ENCODE measurements at regions not wholly inside any gene's neighbourhood (a gene's known extent, or its start where the extent isn't known, plus 50 kb on each side); places are given as distances from the start of the nearest gene placed in this dataset.
A peak's percentile ranks its signal among the peaks of the same experiment; 100 is the strongest.

GRCh38 chr16:86198206-86199118, 299.5 kb downstream of the IRF8 start:
- DNase-seq (ENCODE audit: low read depth), result no peak

- DNase-seq (ENCODE audit: low read depth), result no peak
Observed at GRCh38 chr16:86199182-86199581, 300.2 kb downstream of the IRF8 start.

- peak; percentile 12 for DNase-seq (ENCODE audit: low read depth)
Observed at GRCh38 chr16:86199871-86200695, 301.1 kb downstream of the IRF8 start.

- no peak for DNase-seq (ENCODE audit: low read depth)
Observed at GRCh38 chr16:86200722-86201121, 301.8 kb downstream of the IRF8 start.

GRCh38 chr16:86201746-86202145, 302.8 kb downstream of the IRF8 start:
- DNase-seq (ENCODE audit: low read depth), result no peak

GRCh38 chr16:86202267-86202666, 303.3 kb downstream of the IRF8 start:
- no peak for DNase-seq (ENCODE audit: low read depth)

GRCh38 chr16:86202760-86203426, 303.9 kb downstream of the IRF8 start:
- DNase-seq (ENCODE audit: low read depth), result no peak

- DNase-seq (ENCODE audit: low read depth), result no peak
Observed at GRCh38 chr16:86203557-86204275, 304.8 kb downstream of the IRF8 start.

GRCh38 chr16:86205521-86206245, 304.6 kb upstream of the FOXF1 start:
- no peak for DNase-seq (ENCODE audit: low read depth)

- DNase-seq (ENCODE audit: low read depth), result no peak
Observed at GRCh38 chr16:86207350-86207749, 303.0 kb upstream of the FOXF1 start.

GRCh38 chr16:86209202-86209601, 301.1 kb upstream of the FOXF1 start:
- DNase-seq (ENCODE audit: low read depth), result no peak

GRCh38 chr16:86210403-86211193, 299.7 kb upstream of the FOXF1 start:
- no peak for DNase-seq (ENCODE audit: low read depth)

GRCh38 chr16:86211265-86211664, 299.1 kb upstream of the FOXF1 start:
- DNase-seq (ENCODE audit: low read depth), result no peak

- DNase-seq (ENCODE audit: low read depth), result no peak
Observed at GRCh38 chr16:86211800-86212199, 298.5 kb upstream of the FOXF1 start.

- no peak for DNase-seq (ENCODE audit: low read depth)
Observed at GRCh38 chr16:86212706-86213436, 297.5 kb upstream of the FOXF1 start.

- DNase-seq (ENCODE audit: low read depth), result no peak
Observed at GRCh38 chr16:86213437-86214205, 296.7 kb upstream of the FOXF1 start.

- DNase-seq (ENCODE audit: low read depth), result no peak
Observed at GRCh38 chr16:86214326-86215232, 295.7 kb upstream of the FOXF1 start.

Data from amniotic epithelial cell (primary cell).